ENCODE measurements at regions not wholly inside any gene's neighbourhood (a gene's known extent, or its start where the extent isn't known, plus 50 kb on each side); places are given as distances from the start of the nearest gene placed in this dataset.

GRCh38 chr1:98278055-98278454, 357.2 kb upstream of the DPYD start:
- DNase-seq: no peak

- no peak for DNase-seq
These were observed 356.3 kb upstream of the DPYD start for GRCh38 chr1:98277118-98277517.

GRCh38 chr1:98276514-98276913, 355.7 kb upstream of the DPYD start:
- no peak for DNase-seq

- no peak for DNase-seq
These were observed 347.5 kb upstream of the DPYD start for GRCh38 chr1:98268316-98268715.

GRCh38 chr1:98267423-98267822, 346.6 kb upstream of the DPYD start:
- no peak for DNase-seq

DNA sequence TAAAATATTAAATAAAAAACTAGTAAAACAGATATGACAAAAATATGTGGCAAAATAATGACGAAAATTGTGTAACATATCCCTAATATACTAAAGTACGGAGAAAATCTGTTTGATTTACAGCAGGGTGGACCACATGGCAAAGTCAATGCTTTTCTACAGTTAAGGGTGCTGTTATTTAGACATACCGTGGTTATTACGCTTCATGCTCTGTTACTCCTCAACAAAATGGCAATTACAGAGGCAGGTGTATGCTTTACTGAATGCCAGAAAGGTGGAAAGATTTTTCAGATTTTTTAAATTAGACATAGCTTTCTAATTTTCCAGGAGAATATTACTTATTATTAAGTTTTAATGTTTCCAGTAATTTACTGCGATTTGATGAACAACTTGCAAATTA, 343.9 kb upstream of the DPYD start:
- no peak for DNase-seq

- no peak for DNase-seq
These were observed 340.0 kb upstream of the DPYD start for GRCh38 chr1:98260839-98261238.

- no peak for DNase-seq
These were observed 339.6 kb upstream of the DPYD start for GRCh38 chr1:98260412-98260811.

DNA sequence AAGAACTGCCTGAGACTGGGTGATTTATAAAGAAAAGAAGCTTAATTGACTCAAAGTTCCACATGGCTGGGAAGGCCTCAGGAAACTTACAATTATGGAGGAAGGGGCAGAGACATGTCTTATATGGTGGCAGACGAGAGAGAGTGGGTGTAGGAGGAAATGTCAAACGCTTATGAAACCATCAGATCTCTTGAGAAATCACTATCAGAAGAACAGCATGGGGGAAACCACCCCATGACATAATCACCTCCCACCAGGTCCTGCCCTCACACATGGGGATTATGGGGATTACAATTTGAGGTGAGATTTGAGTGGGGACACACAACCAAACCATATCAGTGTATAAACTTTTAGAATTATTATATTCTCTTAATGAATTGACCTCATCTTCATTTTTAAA, 335.9 kb upstream of the DPYD start:
- no peak for DNase-seq

DNA sequence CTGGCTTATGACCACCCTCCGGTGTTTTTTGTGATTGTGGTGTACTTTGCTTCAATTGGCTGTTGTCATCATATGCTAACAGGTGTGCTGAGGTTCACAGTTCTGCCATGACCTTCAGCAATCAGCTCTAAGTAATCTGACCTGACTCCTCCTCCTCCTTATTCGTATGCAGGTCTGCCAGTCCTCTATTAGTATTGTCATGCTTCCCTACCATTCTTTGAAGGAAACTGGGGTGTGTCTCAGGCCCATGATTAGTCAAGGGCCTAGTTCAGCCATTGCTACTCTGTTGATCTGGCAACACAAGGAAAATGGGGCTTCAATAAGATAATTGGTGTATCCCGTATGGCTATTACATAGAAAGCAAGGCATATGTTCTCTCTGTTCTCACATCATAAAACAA, 332.3 kb upstream of the DPYD start:
- DNase-seq: no peak

- DNase-seq: no peak
These were observed 330.7 kb upstream of the DPYD start for GRCh38 chr1:98251497-98251896.

- DNase-seq: no peak
These were observed 311.8 kb upstream of the DPYD start for GRCh38 chr1:98232678-98233077.

DNA sequence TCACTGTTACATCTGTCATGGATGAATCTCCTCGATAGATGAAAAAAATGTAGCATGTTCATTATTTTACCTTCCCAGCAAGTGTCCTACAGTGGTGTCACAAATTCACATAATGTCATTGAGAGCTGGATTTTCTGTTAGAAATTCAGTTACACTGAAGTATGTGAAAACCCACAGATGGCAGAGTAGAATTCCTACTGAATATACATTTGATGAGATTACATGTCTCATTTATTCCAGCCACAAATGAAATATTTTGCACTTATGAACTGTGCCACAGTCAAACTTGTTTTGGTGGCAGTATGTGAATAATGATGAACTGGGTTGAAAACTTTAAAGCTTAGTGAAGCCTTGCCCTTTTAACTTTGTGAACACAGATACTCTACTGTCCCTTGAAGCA, 301.9 kb upstream of the DPYD start:
- DNase-seq: no peak

DNA sequence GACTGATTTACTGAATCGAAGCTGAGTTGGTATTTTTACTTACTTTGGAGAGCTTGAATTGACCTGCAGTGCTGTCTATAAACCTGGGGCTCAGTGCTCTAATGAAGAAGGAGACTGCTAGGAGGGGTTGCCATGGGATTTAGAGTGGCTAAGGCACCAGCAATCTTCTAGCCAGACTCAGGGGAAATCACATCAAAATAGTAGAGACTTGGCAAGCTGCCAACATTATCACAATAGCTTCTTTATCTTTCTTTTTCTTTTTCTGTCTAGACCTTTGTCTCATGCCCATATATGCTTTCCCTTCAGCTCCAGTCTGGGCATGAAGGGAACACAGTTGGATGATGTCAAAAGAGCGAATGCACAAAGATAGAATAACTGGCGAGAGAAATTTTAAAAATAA, 301.1 kb upstream of the DPYD start:
- DNase-seq: no peak

DNA sequence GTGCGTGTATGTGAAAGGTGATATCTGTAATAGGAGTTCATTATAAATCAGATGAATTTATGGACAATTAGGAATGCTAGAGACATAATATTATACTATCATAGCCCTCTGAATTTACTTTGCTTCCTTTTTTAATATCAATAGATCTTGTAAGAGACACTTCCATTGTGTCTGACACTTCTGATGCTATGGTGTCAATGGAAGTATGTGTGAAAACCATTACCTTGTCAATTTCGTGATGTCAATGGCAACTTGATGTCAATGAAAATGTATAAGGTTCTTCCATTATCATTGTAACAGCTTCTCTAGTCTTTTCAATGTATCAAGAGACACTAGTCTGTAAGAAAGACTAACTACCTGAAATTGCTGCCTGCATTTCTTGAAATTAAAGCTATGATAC, 296.8 kb upstream of the DPYD start:
- DNase-seq: no peak

- no peak for DNase-seq
These were observed 295.5 kb upstream of the DPYD start for GRCh38 chr1:98216304-98216703.

GRCh38 chr1:98211271-98211845, 290.5 kb upstream of the DPYD start:
- no peak for DNase-seq

- no peak for DNase-seq
These were observed 289.7 kb upstream of the DPYD start for GRCh38 chr1:98210563-98210962.

- no peak for DNase-seq
These were observed 289.2 kb upstream of the DPYD start for GRCh38 chr1:98210064-98210463.

- DNase-seq: no peak
These were observed 284.6 kb upstream of the DPYD start for GRCh38 chr1:98205291-98206017.

DNA sequence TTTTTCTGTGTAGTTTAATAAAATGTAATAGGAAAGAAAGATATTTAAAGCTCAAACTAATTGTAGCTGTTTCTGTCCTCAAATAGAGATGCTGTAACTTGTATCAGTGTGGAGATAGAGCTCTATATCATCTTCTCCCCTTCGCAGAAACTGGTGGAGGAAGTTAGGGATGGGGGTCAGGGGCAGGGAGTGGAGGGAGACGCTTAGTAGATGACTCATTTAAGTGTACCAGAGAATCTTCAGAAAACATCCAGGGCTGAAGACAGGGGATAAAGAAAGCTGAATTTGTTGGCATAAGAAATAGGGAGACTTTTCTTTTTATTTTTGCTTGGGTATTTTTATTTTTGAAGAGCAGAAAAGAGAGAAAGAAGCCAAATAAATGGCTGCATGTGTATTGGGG, 282.6 kb upstream of the DPYD start:
- no peak for DNase-seq

- DNase-seq: no peak
These were observed 280.8 kb upstream of the DPYD start for GRCh38 chr1:98201666-98202081.

- DNase-seq: no peak
These were observed 276.5 kb upstream of the DPYD start for GRCh38 chr1:98197356-98197755.

GRCh38 chr1:98196012-98196411, 275.2 kb upstream of the DPYD start:
- DNase-seq: no peak

- DNase-seq: no peak
These were observed 267.9 kb upstream of the DPYD start for GRCh38 chr1:98188774-98189173.
